Endodermal cell (in vitro differentiated cells): ENCODE measurements at regions not wholly inside any gene's neighbourhood (a gene's known extent, or its start where the extent isn't known, plus 50 kb on each side); places are given as distances from the start of the nearest gene placed in this dataset.
"Not testable (repeated sequence)": the region's sequence is repeated elsewhere in the genome, so short reads cannot be mapped to it uniquely, and the experiment has no call there.

Experiments
- DNase-seq: peaks from one replicate; pipeline ENCODE4 v3.0.0-alpha.2; 2017
- H3K27ac ChIP-seq: 2 replicates; pipeline ENCODE4 v1.5.1; 2013; ENCODE audit warnings: mild to moderate bottlenecking, low read depth, low read length, moderate library complexity
- H3K27me3 ChIP-seq: 2 replicates; pipeline ENCODE4 v1.6.1; 2013; ENCODE audit warnings: mild to moderate bottlenecking, low read length, moderate library complexity; ENCODE audit not compliant: insufficient read depth, control insufficient read depth, poor library complexity, severe bottlenecking
- H3K36me3 ChIP-seq: 2 replicates; pipeline ENCODE4 v1.7.0; 2013; ENCODE audit warnings: mild to moderate bottlenecking, low read length, moderate library complexity; ENCODE audit not compliant: control insufficient read depth, insufficient read depth
- H3K4me1 ChIP-seq: one replicate; pipeline ENCODE4 v1.7.0; 2013; ENCODE audit warnings: low read length; ENCODE audit not compliant: control insufficient read depth, insufficient read depth
- H3K4me3 ChIP-seq: 2 replicates; pipeline ENCODE4 v1.5.1; 2013; ENCODE audit warnings: mild to moderate bottlenecking, low read length, moderate library complexity
- H3K9ac ChIP-seq: 2 replicates; pipeline ENCODE4 v1.6.1; 2013; ENCODE audit warnings: mild to moderate bottlenecking, low read length, moderate library complexity; ENCODE audit not compliant: poor library complexity, severe bottlenecking; ENCODE audit errors: extremely low read depth
- H3K9me3 ChIP-seq: 2 replicates; pipeline ENCODE4 v1.6.1; 2013; ENCODE audit warnings: mild to moderate bottlenecking, low read length, moderate library complexity; ENCODE audit not compliant: control insufficient read depth
- H3K27ac Mint-ChIP-seq: 2 replicates; pipeline ENCODE4 v1.8.0; 2020; ENCODE audit warnings: mixed read lengths
- H3K27me3 Mint-ChIP-seq: 2 replicates; pipeline ENCODE4 v1.8.0; 2021; ENCODE audit warnings: mild to moderate bottlenecking, mixed read lengths; ENCODE audit not compliant: insufficient read depth
- H3K36me3 Mint-ChIP-seq: 2 replicates; pipeline ENCODE4 v1.8.0; 2020; ENCODE audit warnings: low read depth, mixed read lengths
- H3K4me1 Mint-ChIP-seq: 2 replicates; pipeline ENCODE4 v1.8.0; 2020; ENCODE audit warnings: mixed read lengths
- H3K4me3 Mint-ChIP-seq: 2 replicates; pipeline ENCODE4 v1.8.0; 2020; ENCODE audit warnings: mild to moderate bottlenecking, moderate library complexity, mixed read lengths
- H3K9me3 Mint-ChIP-seq: 2 replicates; pipeline ENCODE4 v1.8.0; 2020; ENCODE audit warnings: mild to moderate bottlenecking, mixed read lengths
- WGBS, 2 experiments: methylation state at CpG; one replicate each; pipeline versions ENCODE4 v1.1.5 to v1.1.7; 2013; ENCODE audit warnings: missing lambda C conversion rate in 2 of 2, mixed read lengths in 1 of 2; ENCODE audit not compliant: insufficient coverage in 1 of 2, insufficient read length in 1 of 2; 5-methylcytosine and 5-hydroxymethylcytosine counted together
- TF ChIP-seq, protein P1 (sequence below): fragments of 200-600 bp; sonication (generic); conservative IDR thresholded peaks from 2 replicates; pipeline ENCODE4 v1.5.0; 2021; ENCODE audit warnings: antibody characterized with exemption, mild to moderate bottlenecking

DNA sequence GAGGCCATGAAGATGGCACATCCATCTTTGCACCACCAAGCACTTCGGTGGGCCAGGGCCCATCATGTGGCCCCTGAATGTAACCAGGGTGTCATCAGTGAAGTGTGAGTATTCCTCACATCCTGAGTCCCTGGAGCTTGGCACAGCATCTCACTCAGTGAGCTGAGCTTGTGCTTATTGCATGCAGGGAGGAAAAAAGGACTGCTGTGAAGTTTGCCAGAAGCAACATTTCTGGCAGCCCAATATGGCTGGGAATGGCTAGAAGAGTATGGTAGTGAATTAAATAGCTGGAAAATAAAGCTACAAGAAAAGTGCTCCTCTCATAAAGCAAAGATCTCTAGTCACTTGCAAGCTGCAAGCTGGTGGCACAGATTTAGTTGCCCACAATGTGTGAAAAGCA is 109.3 kb downstream of the TNFSF18 start:
- no peak overlapping the region for H3K27ac Mint-ChIP-seq
- no peak overlapping the region for H3K4me3 Mint-ChIP-seq
- Histone ChIP-seq H3K36me3 (no peaks in the 10 kb centered on the region), H3K27ac (no peak overlapping the region), H3K4me3 (no peak overlapping the region), H3K9me3 (no peaks in the 10 kb centered on the region), H3K9ac (no peak overlapping the region), H3K27me3 (no peaks in the 10 kb centered on the region), H3K4me1 (no peaks in the 10 kb centered on the region)
- H3K9me3 Mint-ChIP-seq = no peaks in the 10 kb centered on the region
- no peaks in the 10 kb centered on the region for H3K36me3 Mint-ChIP-seq
- TF ChIP-seq, protein P1, sequence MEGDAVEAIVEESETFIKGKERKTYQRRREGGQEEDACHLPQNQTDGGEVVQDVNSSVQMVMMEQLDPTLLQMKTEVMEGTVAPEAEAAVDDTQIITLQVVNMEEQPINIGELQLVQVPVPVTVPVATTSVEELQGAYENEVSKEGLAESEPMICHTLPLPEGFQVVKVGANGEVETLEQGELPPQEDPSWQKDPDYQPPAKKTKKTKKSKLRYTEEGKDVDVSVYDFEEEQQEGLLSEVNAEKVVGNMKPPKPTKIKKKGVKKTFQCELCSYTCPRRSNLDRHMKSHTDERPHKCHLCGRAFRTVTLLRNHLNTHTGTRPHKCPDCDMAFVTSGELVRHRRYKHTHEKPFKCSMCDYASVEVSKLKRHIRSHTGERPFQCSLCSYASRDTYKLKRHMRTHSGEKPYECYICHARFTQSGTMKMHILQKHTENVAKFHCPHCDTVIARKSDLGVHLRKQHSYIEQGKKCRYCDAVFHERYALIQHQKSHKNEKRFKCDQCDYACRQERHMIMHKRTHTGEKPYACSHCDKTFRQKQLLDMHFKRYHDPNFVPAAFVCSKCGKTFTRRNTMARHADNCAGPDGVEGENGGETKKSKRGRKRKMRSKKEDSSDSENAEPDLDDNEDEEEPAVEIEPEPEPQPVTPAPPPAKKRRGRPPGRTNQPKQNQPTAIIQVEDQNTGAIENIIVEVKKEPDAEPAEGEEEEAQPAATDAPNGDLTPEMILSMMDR = no peak
- 88 to 100% methylated on average over 1 of the region's 1 CpG for WGBS, 2 experiments
- no peaks in the 10 kb centered on the region for H3K27me3 Mint-ChIP-seq
- DNase-seq = no peak
- H3K4me1 Mint-ChIP-seq = no peaks in the 10 kb centered on the region

DNA sequence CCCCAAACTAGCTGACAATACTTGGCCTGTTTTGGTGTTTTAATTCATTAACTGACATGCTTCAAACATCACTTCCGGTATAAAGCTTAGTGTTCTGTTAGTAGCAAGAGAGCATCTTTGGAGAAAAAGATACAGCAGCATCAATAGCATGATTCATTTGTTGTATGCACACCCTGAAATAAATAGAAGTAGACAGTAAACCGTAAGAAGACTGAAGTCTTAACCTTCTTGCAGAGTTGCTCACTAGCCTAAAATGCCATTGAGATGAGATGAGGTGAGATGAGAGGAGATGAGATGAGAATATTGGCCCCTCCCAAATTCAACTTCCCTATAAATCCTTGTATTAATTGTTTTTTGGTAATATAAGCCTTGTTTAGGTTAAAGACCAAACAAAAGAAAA is 108.8 kb downstream of the TNFSF18 start:
- DNase-seq = no peak
- H3K4me1 ChIP-seq = no peaks in the 10 kb centered on the region
- Mint-ChIP-seq H3K27me3 (no peaks in the 10 kb centered on the region), H3K4me3 (no peak overlapping the region), H3K4me1 (no peaks in the 10 kb centered on the region), H3K9me3 (no peaks in the 10 kb centered on the region), H3K36me3 (no peaks in the 10 kb centered on the region), H3K27ac (no peak overlapping the region)
- H3K27ac ChIP-seq = no peak overlapping the region
- H3K9me3 ChIP-seq = no peaks in the 10 kb centered on the region
- H3K9ac ChIP-seq = no peak overlapping the region
- 93 to 100% methylated on average over 2 of the region's 2 CpGs for WGBS, 2 experiments
- TF ChIP-seq, protein P1 = no peak
- no peaks in the 10 kb centered on the region for H3K27me3 ChIP-seq
- no peak overlapping the region for H3K4me3 ChIP-seq
- no peaks in the 10 kb centered on the region for H3K36me3 ChIP-seq

DNA sequence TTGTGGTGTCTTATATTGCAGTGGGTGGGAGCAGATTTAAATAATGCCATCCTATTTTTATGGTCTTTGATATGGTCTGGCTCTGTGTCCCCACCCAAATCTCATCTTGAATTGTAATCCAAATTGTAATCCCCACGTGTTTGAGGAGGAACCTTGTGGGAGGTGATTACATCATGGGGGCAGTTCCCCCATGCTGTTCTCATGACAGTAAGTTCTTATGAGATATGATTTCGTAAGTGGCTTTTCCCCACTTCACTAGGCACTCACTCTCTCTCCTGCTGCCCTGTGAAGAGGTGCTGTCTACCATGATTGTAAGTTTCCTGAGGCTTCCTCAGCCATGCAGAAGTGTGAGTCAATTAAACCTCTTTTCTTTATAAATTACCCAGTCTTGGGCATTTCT is 107.6 kb downstream of the TNFSF18 start:
- H3K36me3 Mint-ChIP-seq, H3K4me1 Mint-ChIP-seq, H3K4me1 ChIP-seq, H3K27ac ChIP-seq, H3K9me3 ChIP-seq, H3K27ac Mint-ChIP-seq, H3K36me3 ChIP-seq, H3K4me3 ChIP-seq, DNase-seq, H3K9me3 Mint-ChIP-seq, H3K27me3 ChIP-seq, H3K9ac ChIP-seq, H3K4me3 Mint-ChIP-seq, H3K27me3 Mint-ChIP-seq: not testable (repeated sequence)
- 90% methylated on average over 2 of the region's 2 CpGs for WGBS, 2 experiments

DNA sequence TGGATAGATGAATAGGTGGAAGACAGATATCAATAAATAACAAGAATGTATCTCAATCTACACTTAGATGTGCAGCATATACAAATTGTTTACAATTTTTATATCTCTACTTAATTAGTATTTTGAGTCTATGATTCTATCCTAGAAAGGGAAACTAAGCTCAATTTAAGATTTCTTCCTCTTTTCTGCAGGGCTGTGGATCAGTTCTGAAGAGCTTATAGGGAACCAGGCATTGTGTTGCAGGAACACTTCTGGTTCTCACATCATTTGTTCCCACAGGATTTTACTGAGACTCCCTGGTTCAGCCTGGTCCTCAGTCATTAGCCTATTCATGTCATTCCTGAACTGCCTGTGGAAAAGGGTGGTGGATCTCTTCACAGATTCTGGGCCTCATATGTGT is 105.8 kb downstream of the TNFSF18 start:
- Mint-ChIP-seq H3K4me3 (no peak overlapping the region), H3K27me3 (no peaks in the 10 kb centered on the region), H3K36me3 (no peaks in the 10 kb centered on the region), H3K27ac (no peak overlapping the region), H3K4me1 (no peaks in the 10 kb centered on the region), H3K9me3 (no peaks in the 10 kb centered on the region)
- TF ChIP-seq, protein P1 = no peak
- no peak overlapping the region for H3K4me3 ChIP-seq
- no peak overlapping the region for H3K27ac ChIP-seq
- no peaks in the 10 kb centered on the region for H3K4me1 ChIP-seq
- H3K9ac ChIP-seq = no peak overlapping the region
- no peak for DNase-seq
- no peaks in the 10 kb centered on the region for H3K36me3 ChIP-seq
- no peaks in the 10 kb centered on the region for H3K9me3 ChIP-seq
- no peaks in the 10 kb centered on the region for H3K27me3 ChIP-seq
